GM12865 (cell line): ENCODE measurements at regions not wholly inside any gene's neighbourhood (a gene's known extent, or its start where the extent isn't known, plus 50 kb on each side); places are given as distances from the start of the nearest gene placed in this dataset.

Experiments
- DNase-seq: peaks from one replicate; pipeline ENCODE4 v3.0.0; 2010; ENCODE audit warnings: low read depth
- H3K4me3 ChIP-seq: 2 replicates; pipeline ENCODE4 v1.5.1; 2011; ENCODE audit warnings: mild to moderate bottlenecking, low read depth, low read length, control low read depth
- CTCF ChIP-seq: IDR thresholded peaks from 2 replicates; pipeline ENCODE4 v1.5.1; 2011; ENCODE audit warnings: low read length, control low read depth, low read depth, inconsistent platforms; ENCODE audit not compliant: insufficient read depth; ENCODE audit errors: missing control alignments

GRCh38 chr9:135023786-135024405 lies 63.6 kb upstream of the OLFM1 start:
- TF ChIP-seq CTCF = no peak
- H3K4me3 ChIP-seq = no peak overlapping the region
- DNase-seq = no peak

- no peak overlapping the region for H3K4me3 ChIP-seq
- no peak for DNase-seq
- TF ChIP-seq CTCF = no peak
These were observed 58.0 kb upstream of the OLFM1 start for GRCh38 chr9:135029463-135029862.

GRCh38 chr9:135029871-135030565 lies 57.5 kb upstream of the OLFM1 start:
- no peak for DNase-seq
- TF ChIP-seq CTCF = no peak
- no peak overlapping the region for H3K4me3 ChIP-seq

- DNase-seq = no peak
- no peak overlapping the region for H3K4me3 ChIP-seq
- no peak for TF ChIP-seq CTCF
These were observed 56.8 kb upstream of the OLFM1 start for GRCh38 chr9:135030566-135031226.

- no peak for DNase-seq
- TF ChIP-seq CTCF = no peak
These were observed 55.2 kb upstream of the OLFM1 start for GRCh38 chr9:135032041-135032835.

GRCh38 chr9:135032868-135033460 lies 54.5 kb upstream of the OLFM1 start:
- no peak overlapping the region for H3K4me3 ChIP-seq
- no peak for TF ChIP-seq CTCF

More at GRCh38 chr9:135032041-135032835, 55.2 kb upstream of the OLFM1 start:
- H3K4me3 ChIP-seq = no peak overlapping the region

More at GRCh38 chr9:135032868-135033460, 54.5 kb upstream of the OLFM1 start:
- DNase-seq = no peak
